IMR-90 (cell line): ENCODE measurements at regions not wholly inside any gene's neighbourhood (a gene's known extent, or its start where the extent isn't known, plus 50 kb on each side); places are given as distances from the start of the nearest gene placed in this dataset.

Experiments used
- ATAC-seq: fragments of 200-7000 bp; cut with Tn5 transposase; 2 replicates; pipeline ENCODE4 v1.9.1; 2020; ENCODE audit warnings: low read depth, mild to moderate bottlenecking, moderate library complexity
- BruUV-seq: library from RNA; stranded (reverse); fragments of 400-500 nt; replicated peaks from 2 replicates; lab custom pipeline; 2021; lab: Mats Ljungman, UMichigan
- CTCF ChIA-PET: fragments of 300-600 bp; formaldehyde crosslinking; extraction: SDS; loops from one replicate; lab custom pipeline; 2021; ENCODE audit warnings: antibody characterized with exemption; lab: Yijun Ruan, JAX
- POLR2A ChIA-PET: fragments of 300-600 bp; sonication (Branson Sonifier 250); formaldehyde crosslinking; loops from one replicate; lab custom pipeline; 2022; ENCODE audit warnings: antibody characterized with exemption; ENCODE audit not compliant: unreplicated experiment; lab: Charles Lee
- DNase-seq: peaks from one replicate; pipeline ENCODE4 v3.0.0; 2013
- H2AFZ ChIP-seq: replicated peaks from 2 replicates; pipeline ENCODE3; 2013; ENCODE audit warnings: low read length, mild to moderate bottlenecking; ENCODE audit not compliant: poor library complexity
- H2AK5ac ChIP-seq: 2 replicates; pipeline ENCODE4 v1.6.1; 2013; ENCODE audit warnings: low read depth, low read length, inconsistent platforms
- H2AK9ac ChIP-seq: replicated peaks from 2 replicates; pipeline ENCODE3; 2013; ENCODE audit warnings: mild to moderate bottlenecking, low read depth, low read length, moderate library complexity; ENCODE audit not compliant: poor library complexity
- H2BK120ac ChIP-seq: 2 replicates; pipeline ENCODE4 v1.6.1; 2013; ENCODE audit warnings: low read depth, low read length, inconsistent platforms
- H2BK15ac ChIP-seq: 3 replicates; pipeline ENCODE4 v1.6.1; 2013; ENCODE audit warnings: low read depth, low read length, inconsistent platforms
- H2BK20ac ChIP-seq: 2 replicates; pipeline ENCODE4 v1.6.1; 2013; ENCODE audit warnings: low read depth, mild to moderate bottlenecking, inconsistent platforms, low read length, moderate library complexity
- H2BK5ac ChIP-seq: 2 replicates; pipeline ENCODE4 v1.6.1; 2013; ENCODE audit warnings: mild to moderate bottlenecking, low read depth, low read length, inconsistent platforms; ENCODE audit not compliant: poor library complexity, severe bottlenecking
- H3K14ac ChIP-seq: replicated peaks from 2 replicates; pipeline ENCODE4 v1.6.1; 2013; ENCODE audit warnings: low read depth, low read length, inconsistent platforms
- H3K18ac ChIP-seq: 2 replicates; pipeline ENCODE4 v1.6.1; 2013; ENCODE audit warnings: low read depth, low read length, control low read depth
- H3K23ac ChIP-seq: 2 replicates; pipeline ENCODE4 v1.6.1; 2013; ENCODE audit warnings: low read depth, low read length, inconsistent platforms
- H3K27ac ChIP-seq: 2 replicates; pipeline ENCODE4 v1.5.1; 2013; ENCODE audit warnings: mild to moderate bottlenecking, control low read depth, low read length; ENCODE audit not compliant: insufficient read depth
- H3K27me3 ChIP-seq: 2 replicates; pipeline ENCODE4 v1.6.1; 2013; ENCODE audit warnings: low read length; ENCODE audit not compliant: control insufficient read depth, insufficient read depth
- H3K36me3 ChIP-seq: 2 replicates; pipeline ENCODE4 v1.6.1; 2013; ENCODE audit warnings: low read length, mixed read lengths; ENCODE audit not compliant: control insufficient read depth, insufficient read depth
- H3K4ac ChIP-seq: 2 replicates; pipeline ENCODE4 v1.6.1; 2013; ENCODE audit warnings: low read depth, low read length, inconsistent platforms
- H3K4me1 ChIP-seq: 2 replicates; pipeline ENCODE4 v1.6.1; 2013; ENCODE audit warnings: low read length, mixed read lengths; ENCODE audit not compliant: control insufficient read depth, insufficient read depth
- H3K4me2 ChIP-seq: 2 replicates; pipeline ENCODE4 v1.6.1; 2013; ENCODE audit warnings: low read depth, mild to moderate bottlenecking, control low read depth, low read length, moderate library complexity
- H3K4me3 ChIP-seq: 2 replicates; pipeline ENCODE4 v1.5.1; 2013; ENCODE audit warnings: low read depth, mild to moderate bottlenecking, control low read depth, low read length, moderate library complexity; ENCODE audit not compliant: insufficient read depth
- H3K56ac ChIP-seq: 2 replicates; pipeline ENCODE4 v1.6.1; 2013; ENCODE audit warnings: low read length, inconsistent platforms; ENCODE audit not compliant: insufficient read depth; ENCODE audit errors: extremely low read depth
- H3K79me1 ChIP-seq, 2 experiments: 2 replicates each; pipeline ENCODE4 v1.6.1; 2013; ENCODE audit warnings: low read length in 2 of 2, inconsistent platforms in 1 of 2, low read depth in 1 of 2
- H3K9ac ChIP-seq: 2 replicates; pipeline ENCODE4 v1.6.1; 2013; ENCODE audit warnings: low read depth, low read length, control low read depth
- H3K9me1 ChIP-seq: 2 replicates; pipeline ENCODE4 v1.6.1; 2013; ENCODE audit warnings: low read length, inconsistent platforms; ENCODE audit not compliant: insufficient read depth
- H3K9me3 ChIP-seq: 2 replicates; pipeline ENCODE4 v1.6.1; 2013; ENCODE audit warnings: low read length; ENCODE audit not compliant: control insufficient read depth, insufficient read depth
- H4K20me1 ChIP-seq: 2 replicates; pipeline ENCODE4 v1.6.1; 2013; ENCODE audit warnings: low read length, inconsistent platforms; ENCODE audit not compliant: insufficient read depth
- H4K5ac ChIP-seq: 2 replicates; pipeline ENCODE4 v1.6.1; 2013; ENCODE audit warnings: mild to moderate bottlenecking, low read depth, low read length, control low read depth
- H4K8ac ChIP-seq, 2 experiments: 2 replicates each; pipeline ENCODE4 v1.6.1; 2013; ENCODE audit warnings: low read depth in 2 of 2, low read length in 2 of 2, control low read depth in 1 of 2, inconsistent platforms in 1 of 2
- H4K91ac ChIP-seq: 2 replicates; pipeline ENCODE4 v1.6.1; 2013; ENCODE audit warnings: low read depth, low read length, inconsistent platforms; ENCODE audit not compliant: insufficient read depth
- BHLHE40 ChIP-seq: fragments of 150-350 bp; IDR thresholded peaks from 2 replicates; pipeline ENCODE4 v1.6.1; 2016; ENCODE audit warnings: mild to moderate bottlenecking, low read depth, low read length
- CHD1 ChIP-seq: IDR thresholded peaks from 2 replicates; pipeline ENCODE4 v1.6.1; 2012; ENCODE audit warnings: low read depth, low read length, improper control_type of control experiment
- FOS ChIP-seq: fragments of 150-350 bp; IDR thresholded peaks from 2 replicates; pipeline ENCODE4 v1.6.1; 2016; ENCODE audit warnings: low read depth, low read length
- MAFK ChIP-seq: IDR thresholded peaks from 2 replicates; pipeline ENCODE4 v1.6.1; 2012; ENCODE audit warnings: low read depth, low read length, improper control_type of control experiment
- MAZ ChIP-seq: IDR thresholded peaks from 2 replicates; pipeline ENCODE4 v1.6.1; 2012; ENCODE audit warnings: low read depth, mild to moderate bottlenecking, low read length, improper control_type of control experiment, moderate library complexity, borderline replicate concordance
- POLR2A ChIP-seq: IDR thresholded peaks from 2 replicates; pipeline ENCODE4 v1.6.1; 2012; ENCODE audit warnings: mild to moderate bottlenecking, low read depth, low read length
- RFX5 ChIP-seq: IDR thresholded peaks from 2 replicates; pipeline ENCODE4 v1.8.0; 2012; ENCODE audit warnings: low read depth, mild to moderate bottlenecking, low read length, moderate library complexity
- WGBS, 2 experiments: methylation state at CpG; one replicate each; pipeline versions ENCODE4 v1.1.5 to v1.1.7; 2013; ENCODE audit warnings: missing lambda C conversion rate in 2 of 2; ENCODE audit not compliant: insufficient read length in 1 of 2; ENCODE audit errors: extremely low coverage in 2 of 2; 5-methylcytosine and 5-hydroxymethylcytosine counted together
- dilution Hi-C: fragments of 300-500 bp; cut with HindIII; formaldehyde crosslinking; loops from one replicate; pipeline ENCODE4 v1.14.3; 2018; ENCODE audit warnings: low sequenced_read_pairs; ENCODE audit not compliant: unreplicated experiment
- in situ Hi-C: fragments of 300-500 bp; cut with MboI; formaldehyde crosslinking; loops from 3 replicates; pipeline ENCODE4 v1.14.3; 2019; ENCODE audit warnings: low sequenced_read_pairs, inconsistent platforms, mixed read lengths
- intact Hi-C: fragments of 100-400 bp; cut with micrococcal nuclease; formaldehyde crosslinking; loops from 2 replicates; pipeline ENCODE4 v1.10.0; 2022
- TF ChIP-seq, protein P1 (sequence below): fragments of 150-350 bp; IDR thresholded peaks from 2 replicates; pipeline ENCODE4 v1.6.1; 2016; ENCODE audit warnings: low read depth, mild to moderate bottlenecking, low read length, moderate library complexity, borderline replicate concordance
- TF ChIP-seq, protein P2 (sequence below): fragments of 150-350 bp; IDR thresholded peaks from 2 replicates; pipeline ENCODE4 v1.6.1; 2017; ENCODE audit warnings: mild to moderate bottlenecking, antibody characterized with exemption, low read length, low read depth

DNA sequence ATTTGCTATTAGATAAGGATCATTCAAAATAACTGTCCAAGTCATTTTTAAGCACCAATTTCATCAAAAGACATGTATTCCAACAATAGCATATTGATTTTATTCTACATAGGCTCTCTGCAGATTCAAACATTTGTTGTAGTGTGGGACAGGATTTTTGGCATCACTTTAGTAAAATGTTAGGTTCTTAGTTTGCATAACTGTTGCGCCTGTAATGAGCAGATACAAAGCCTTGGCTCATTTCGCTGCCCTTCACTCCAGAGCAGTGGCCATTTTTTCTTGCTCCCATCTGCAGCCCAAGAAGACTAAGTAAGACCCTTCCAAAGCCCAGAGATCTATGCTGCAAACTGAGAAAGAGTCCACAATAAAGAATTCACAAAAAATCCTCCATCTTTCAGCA is 446.0 kb upstream of the MPDZ start:
- H2AK5ac ChIP-seq, result no peak overlapping the region
- H2BK15ac ChIP-seq, result no peak overlapping the region
- H2BK5ac ChIP-seq, result no peak overlapping the region
- no TSS peak for BruUV-seq
- ATAC-seq (no peak), DNase-seq (no peak)
- no peak overlapping the region for H3K23ac ChIP-seq
- no peak overlapping the region for H3K4me3 ChIP-seq
- no peaks in the 10 kb centered on the region for H3K36me3 ChIP-seq
- intact Hi-C loops, result no loop called here
- ChIA-PET POLR2A (no interaction called here), CTCF (no interaction called here)
- H2BK20ac ChIP-seq, result no peak overlapping the region
- H2AFZ ChIP-seq, result no peak overlapping the region
- no peak overlapping the region for H2BK120ac ChIP-seq
- H3K27ac ChIP-seq, result no peak overlapping the region
- peaks cover 1% of the 10 kb centered on the region; the same call in 1 of the 2 replicates for H3K9me3 ChIP-seq
- dilution Hi-C loops, result no loop called here
- H3K4ac ChIP-seq, result no peak overlapping the region
- no peak overlapping the region for H3K9ac ChIP-seq
- H3K4me2 ChIP-seq, result no peak overlapping the region
- no peaks in the 10 kb centered on the region for H3K4me1 ChIP-seq
- no peak overlapping the region for H3K14ac ChIP-seq
- H3K9me1 ChIP-seq, result no peaks in the 10 kb centered on the region
- no peak overlapping the region for H3K18ac ChIP-seq
- 72% methylated on average over 2 of the region's 2 CpGs; no CpG with 5 or more reads in 1 of the 2 experiments for WGBS, 2 experiments
- TF ChIP-seq, protein P1, sequence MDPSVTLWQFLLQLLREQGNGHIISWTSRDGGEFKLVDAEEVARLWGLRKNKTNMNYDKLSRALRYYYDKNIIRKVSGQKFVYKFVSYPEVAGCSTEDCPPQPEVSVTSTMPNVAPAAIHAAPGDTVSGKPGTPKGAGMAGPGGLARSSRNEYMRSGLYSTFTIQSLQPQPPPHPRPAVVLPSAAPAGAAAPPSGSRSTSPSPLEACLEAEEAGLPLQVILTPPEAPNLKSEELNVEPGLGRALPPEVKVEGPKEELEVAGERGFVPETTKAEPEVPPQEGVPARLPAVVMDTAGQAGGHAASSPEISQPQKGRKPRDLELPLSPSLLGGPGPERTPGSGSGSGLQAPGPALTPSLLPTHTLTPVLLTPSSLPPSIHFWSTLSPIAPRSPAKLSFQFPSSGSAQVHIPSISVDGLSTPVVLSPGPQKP, result no peak
- TF ChIP-seq RFX5, result no peak
- TF ChIP-seq BHLHE40, result no peak
- TF ChIP-seq, protein P2, sequence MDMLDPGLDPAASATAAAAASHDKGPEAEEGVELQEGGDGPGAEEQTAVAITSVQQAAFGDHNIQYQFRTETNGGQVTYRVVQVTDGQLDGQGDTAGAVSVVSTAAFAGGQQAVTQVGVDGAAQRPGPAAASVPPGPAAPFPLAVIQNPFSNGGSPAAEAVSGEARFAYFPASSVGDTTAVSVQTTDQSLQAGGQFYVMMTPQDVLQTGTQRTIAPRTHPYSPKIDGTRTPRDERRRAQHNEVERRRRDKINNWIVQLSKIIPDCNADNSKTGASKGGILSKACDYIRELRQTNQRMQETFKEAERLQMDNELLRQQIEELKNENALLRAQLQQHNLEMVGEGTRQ, result no peak
- TF ChIP-seq CHD1, result no peak
- TF ChIP-seq MAFK, result no peak
- no peak for TF ChIP-seq MAZ
- TF ChIP-seq FOS, result no peak
- no peak for TF ChIP-seq POLR2A
- H4K5ac ChIP-seq, result no peak overlapping the region
- no peak overlapping the region for H2AK9ac ChIP-seq
- H4K91ac ChIP-seq, result no peak overlapping the region
- no peak overlapping the region for H3K56ac ChIP-seq
- in situ Hi-C loops, result no loop called here
- H4K20me1 ChIP-seq, result no peaks in the 10 kb centered on the region
- no peaks in the 10 kb centered on the region for H3K79me1 ChIP-seq
- peaks cover 3% of the 10 kb centered on the region; the same call in 1 of the 2 replicates for H3K27me3 ChIP-seq
- H4K8ac ChIP-seq, result no peak overlapping the region
